H1 (cell line): ENCODE measurements at regions not wholly inside any gene's neighbourhood (a gene's known extent, or its start where the extent isn't known, plus 50 kb on each side); places are given as distances from the start of the nearest gene placed in this dataset.

Experiments used
- CTCF ChIA-PET: fragments of 300-600 bp; sonication (Branson Sonifier 250); formaldehyde crosslinking; loops from one replicate; lab custom pipeline; 2021; ENCODE audit not compliant: partially characterized antibody; lab: Charles Lee
- POLR2A ChIA-PET: fragments of 300-600 bp; sonication (Branson Sonifier 250); formaldehyde crosslinking; loops from one replicate; lab custom pipeline; 2021; ENCODE audit warnings: inconsistent platforms; ENCODE audit not compliant: partially characterized antibody; lab: Charles Lee
- DNase-seq, 2 experiments: peaks; one replicate each; pipeline versions ENCODE4 v3.0.0 to v3.0.0-alpha.2; 2010 to 2022; ENCODE audit warnings: low spot score in 2 of 2, low read depth in 1 of 2, mixed read lengths in 1 of 2
- FAIRE-seq: peaks from 2 replicates; lab custom pipeline; 2011; peaks lifted over from hg19 to GRCh38; lab: Jason Lieb, UNC
- H2AFZ ChIP-seq: 2 replicates; pipeline ENCODE4 v1.8.1; 2012; ENCODE audit warnings: low read length, inconsistent platforms
- H2AK5ac ChIP-seq: 2 replicates; pipeline ENCODE4 v1.6.1; 2013; ENCODE audit warnings: low read depth, low read length
- H2BK120ac ChIP-seq: replicated peaks from 2 replicates; pipeline ENCODE3; 2013; ENCODE audit warnings: low read depth, low read length, inconsistent platforms
- H2BK12ac ChIP-seq: 2 replicates; pipeline ENCODE4 v1.6.1; 2013; ENCODE audit warnings: low read depth, low read length
- H2BK15ac ChIP-seq: 2 replicates; pipeline ENCODE4 v1.6.1; 2013; ENCODE audit warnings: low read length
- H2BK20ac ChIP-seq: 2 replicates; pipeline ENCODE4 v1.6.1; 2013; ENCODE audit warnings: low read length
- H2BK5ac ChIP-seq: 2 replicates; pipeline ENCODE4 v1.6.1; 2013; ENCODE audit warnings: low read depth, low read length
- H3K14ac ChIP-seq: 2 replicates; pipeline ENCODE4 v1.6.1; 2013; ENCODE audit warnings: inconsistent platforms; ENCODE audit not compliant: insufficient read length
- H3K18ac ChIP-seq: 2 replicates; pipeline ENCODE4 v1.6.1; 2013; ENCODE audit warnings: low read length; ENCODE audit errors: extremely low read depth
- H3K23ac ChIP-seq: 2 replicates; pipeline ENCODE4 v1.6.1; 2013; ENCODE audit warnings: inconsistent platforms; ENCODE audit not compliant: insufficient read length
- H3K23me2 ChIP-seq: 2 replicates; pipeline ENCODE4 v1.6.1; 2013; ENCODE audit warnings: low read depth, low read length
- H3K27ac ChIP-seq: 2 replicates; pipeline ENCODE4 v1.6.1; 2011; ENCODE audit warnings: low read depth, low read length, inconsistent platforms
- H3K27me3 ChIP-seq, 4 experiments: replicated peaks in 1 of 4; 1 replicate in 1 of 4; 2 replicates in 3 of 4; pipeline versions ENCODE4 v1.6.1 to v1.8.1; 2011 to 2013; ENCODE audit warnings: low read length in 3 of 4, mild to moderate bottlenecking in 3 of 4, inconsistent platforms in 2 of 4, mixed read lengths in 2 of 4, moderate library complexity in 1 of 4; ENCODE audit not compliant: control insufficient read depth in 3 of 4, insufficient read depth in 3 of 4; ENCODE audit errors: extremely low read depth in 1 of 4
- H3K36me3 ChIP-seq, 4 experiments: 2 replicates each; pipeline versions ENCODE4 v1.6.1 to v1.8.1; 2011 to 2013; ENCODE audit warnings: mild to moderate bottlenecking in 4 of 4, low read length in 3 of 4, moderate library complexity in 2 of 4, control low read depth in 1 of 4, inconsistent platforms in 1 of 4; ENCODE audit not compliant: insufficient read depth in 4 of 4, control insufficient read depth in 2 of 4
- H3K4ac ChIP-seq: replicated peaks from 2 replicates; pipeline ENCODE3; 2013; ENCODE audit warnings: low read length, low read depth, mixed read lengths, inconsistent platforms; ENCODE audit not compliant: insufficient read length
- H3K4me1 ChIP-seq, 4 experiments: replicated peaks in 1 of 4; 1 replicate in 1 of 4; 2 replicates in 3 of 4; pipeline versions ENCODE4 v1.6.1 to v1.8.1; 2011 to 2013; ENCODE audit warnings: low read length in 3 of 4, inconsistent platforms in 2 of 4, mixed read lengths in 1 of 4; ENCODE audit not compliant: insufficient read depth in 4 of 4, control insufficient read depth in 3 of 4
- H3K4me2 ChIP-seq, 2 experiments: 2 replicates each; pipeline versions ENCODE4 v1.6.1 to v1.8.1; 2011 to 2013; ENCODE audit warnings: low read depth in 2 of 2, low read length in 2 of 2, control low read depth in 1 of 2, inconsistent platforms in 1 of 2, mild to moderate bottlenecking in 1 of 2; ENCODE audit not compliant: insufficient read depth in 1 of 2
- H3K4me3 ChIP-seq, 4 experiments: fragments of 200-600, 300-600 bp in 1 of 4; sonication (generic), shearing (Covaris generic), sonication (Bioruptor Twin) in 1 of 4; 2 replicates each; pipeline versions ENCODE4 v1.5.1 to v1.8.1; 2011 to 2016; ENCODE audit warnings: low read length in 4 of 4, low read depth in 3 of 4, control low read depth in 2 of 4, inconsistent platforms in 2 of 4, mild to moderate bottlenecking in 2 of 4, mixed read lengths in 1 of 4, moderate library complexity in 1 of 4; ENCODE audit not compliant: insufficient read depth in 2 of 4; ENCODE audit errors: extremely low read depth in 1 of 4
- H3K56ac ChIP-seq: replicated peaks from 2 replicates; pipeline ENCODE3; 2013; ENCODE audit warnings: low read depth, mild to moderate bottlenecking, mixed read lengths, low read length, inconsistent platforms; ENCODE audit not compliant: insufficient read length
- H3K79me1 ChIP-seq: 2 replicates; pipeline ENCODE4 v1.6.1; 2013; ENCODE audit warnings: low read depth, low read length, control low read depth
- H3K79me2 ChIP-seq, 2 experiments: 2 replicates each; pipeline versions ENCODE4 v1.6.1 to v1.8.1; 2012 to 2013; ENCODE audit warnings: low read length in 2 of 2, mild to moderate bottlenecking in 2 of 2, inconsistent platforms in 1 of 2; ENCODE audit not compliant: insufficient read depth in 2 of 2, control insufficient read depth in 1 of 2
- H3K9ac ChIP-seq, 4 experiments: replicated peaks in 1 of 4; 1 replicate in 1 of 4; 2 replicates in 3 of 4; pipeline versions ENCODE4 v1.6.1 to v1.8.1; 2011 to 2013; ENCODE audit warnings: low read depth in 3 of 4, low read length in 3 of 4, control low read depth in 2 of 4, mild to moderate bottlenecking in 2 of 4, moderate library complexity in 2 of 4, inconsistent platforms in 1 of 4; ENCODE audit errors: extremely low read depth in 1 of 4
- H3K9me3 ChIP-seq, 2 experiments: 2 replicates each; pipeline versions ENCODE4 v1.6.1 to v1.8.1; 2012 to 2013; ENCODE audit warnings: mild to moderate bottlenecking in 2 of 2, moderate library complexity in 2 of 2, control low read depth in 1 of 2, inconsistent platforms in 1 of 2, low read depth in 1 of 2, low read length in 1 of 2, mixed read lengths in 1 of 2; ENCODE audit not compliant: insufficient read depth in 2 of 2
- H4K20me1 ChIP-seq, 2 experiments: replicated peaks in 1 of 2; 2 replicates each; pipeline versions ENCODE3 to v1.8.1; 2011 to 2013; ENCODE audit warnings: inconsistent platforms in 2 of 2, low read length in 2 of 2, mild to moderate bottlenecking in 1 of 2; ENCODE audit not compliant: insufficient read depth in 2 of 2, control insufficient read depth in 1 of 2
- H4K5ac ChIP-seq: 2 replicates; pipeline ENCODE4 v1.6.1; 2013; ENCODE audit warnings: low read length, low read depth, mixed read lengths, inconsistent platforms; ENCODE audit not compliant: insufficient read length
- H4K8ac ChIP-seq: 2 replicates; pipeline ENCODE4 v1.8.0; 2013; ENCODE audit warnings: mild to moderate bottlenecking, moderate library complexity, low read length, inconsistent platforms; ENCODE audit not compliant: insufficient read depth; ENCODE audit errors: extremely low read depth
- H4K91ac ChIP-seq: replicated peaks from 2 replicates; pipeline ENCODE3; 2013; ENCODE audit warnings: low read length, mixed read lengths, inconsistent platforms; ENCODE audit not compliant: insufficient read length
- BRCA1 ChIP-seq: IDR thresholded peaks from 2 replicates; pipeline ENCODE4 v1.6.1; 2012; ENCODE audit warnings: low read depth, low read length, improper control_type of control experiment
- CREB1 ChIP-seq: IDR thresholded peaks from 2 replicates; pipeline ENCODE4 v1.6.1; 2012; ENCODE audit warnings: inconsistent platforms
- EP300 ChIP-seq, 2 experiments: IDR thresholded peaks; 1 replicate in 1 of 2; 2 replicates in 1 of 2; pipeline ENCODE4 v1.6.1; 2011 to 2012; ENCODE audit warnings: low read depth in 2 of 2, low read length in 2 of 2, mild to moderate bottlenecking in 2 of 2, borderline replicate concordance in 1 of 2, inconsistent platforms in 1 of 2, moderate library complexity in 1 of 2
- JUN ChIP-seq: IDR thresholded peaks from 2 replicates; pipeline ENCODE4 v1.6.1; 2011; ENCODE audit warnings: low read depth, mild to moderate bottlenecking, improper control_type of control experiment, low read length
- JUND ChIP-seq: IDR thresholded peaks from 2 replicates; pipeline ENCODE4 v1.6.1; 2011; ENCODE audit warnings: mild to moderate bottlenecking, improper control_type of control experiment, low read length
- KDM1A ChIP-seq: fragments of 200-600, 300-600 bp; sonication (generic); IDR thresholded peaks from 2 replicates; pipeline ENCODE4 v1.7.1; 2016; ENCODE audit warnings: mild to moderate bottlenecking, low read length, borderline replicate concordance
- MAFK ChIP-seq: IDR thresholded peaks from 2 replicates; pipeline ENCODE4 v1.6.1; 2012; ENCODE audit warnings: low read depth, mild to moderate bottlenecking, improper control_type of control experiment, low read length
- RXRA ChIP-seq: IDR thresholded peaks from 2 replicates; pipeline ENCODE4 v1.6.1; 2011; ENCODE audit warnings: low read depth, mild to moderate bottlenecking, low read length, moderate library complexity; ENCODE audit not compliant: insufficient read depth
- SIRT6 ChIP-seq: IDR thresholded peaks from one replicate; pipeline ENCODE4 v1.7.1; 2012; ENCODE audit warnings: low read length, inconsistent platforms
- SIX5 ChIP-seq: IDR thresholded peaks from 2 replicates; pipeline ENCODE4 v1.6.1; 2011; ENCODE audit warnings: mild to moderate bottlenecking, low read depth, low read length
- TAF7 ChIP-seq: optimal IDR thresholded peaks from 2 replicates; pipeline ENCODE3; 2011; ENCODE audit warnings: low read depth, mild to moderate bottlenecking, inconsistent platforms, low read length, moderate library complexity, borderline replicate concordance
- TBP ChIP-seq: IDR thresholded peaks from 2 replicates; pipeline ENCODE4 v1.6.1; 2011; ENCODE audit warnings: low read depth, low read length, improper control_type of control experiment
- TCF12 ChIP-seq: IDR thresholded peaks from 2 replicates; pipeline ENCODE4 v1.6.1; 2011; ENCODE audit warnings: low read depth, mild to moderate bottlenecking, low read length
- ZNF274 ChIP-seq: IDR thresholded peaks from 2 replicates; pipeline ENCODE4 v1.7.0; 2012; ENCODE audit warnings: low read length, borderline replicate concordance; ENCODE audit errors: extremely low read depth
- WGBS, 2 experiments: shearing (Covaris generic) in 1 of 2; methylation state at CpG; one replicate each; pipeline versions ENCODE4 v1.1.6 to v1.1.7; 2013 to 2015; ENCODE audit warnings: low lambda C conversion rate in 2 of 2, mixed read lengths in 2 of 2, inconsistent platforms in 1 of 2, low coverage in 1 of 2, missing lambda C conversion rate in 1 of 2; ENCODE audit not compliant: insufficient replicate concordance in 2 of 2, insufficient coverage in 1 of 2, insufficient read length in 1 of 2; ENCODE audit errors: extremely low coverage in 1 of 2, missing lambda C conversion rate in 1 of 2; 5-methylcytosine and 5-hydroxymethylcytosine counted together

DNA sequence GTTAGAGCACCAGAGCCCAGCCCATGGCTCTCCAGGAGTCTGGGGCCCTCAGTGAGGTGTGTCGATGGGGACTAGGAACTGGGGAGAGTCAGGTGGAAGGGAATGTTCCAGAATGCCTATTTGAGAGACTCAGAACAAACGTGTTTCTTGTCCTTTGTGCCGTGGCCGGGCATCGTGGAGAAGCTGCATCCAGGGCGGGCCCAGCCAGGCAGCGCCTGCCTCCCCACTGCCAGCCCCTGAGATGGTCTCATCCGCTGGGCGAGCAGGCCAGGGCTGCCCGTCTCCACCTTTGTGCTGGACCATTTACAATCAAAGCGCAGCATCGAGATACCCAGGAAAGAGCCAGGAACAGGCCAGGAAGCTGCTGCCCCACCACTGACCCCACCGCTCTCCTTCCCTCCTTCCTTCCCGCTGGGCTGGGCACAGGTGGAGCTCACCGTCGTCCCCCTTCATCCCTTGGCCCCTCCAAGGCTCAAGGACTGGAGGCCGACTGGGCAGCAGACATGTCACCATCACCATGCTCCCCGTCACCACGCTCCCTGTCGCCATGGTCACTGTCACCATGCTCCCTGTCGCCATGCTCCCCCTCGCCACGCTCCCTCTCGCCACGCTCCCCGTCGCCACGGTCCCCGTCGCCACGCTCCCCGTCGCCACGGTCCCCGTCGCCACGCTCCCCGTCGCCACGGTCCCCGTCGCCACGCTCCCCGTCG, 71.1 kb upstream of the ADGRA1 start:
- ChIA-PET POLR2A (no interaction called here), CTCF (interaction anchor here (0.6 kb wide), 1 partner anchor 285 kb away, joined by 3 read pairs; no protein-coding TSS in a partner anchor)
- Histone ChIP-seq H4K20me1 (no peaks in the 10 kb centered on the region), H2BK12ac (no peak overlapping the region), H3K4me2 (no peak overlapping the region), H3K23me2 (no peaks in the 10 kb centered on the region), H3K27me3 (no peaks in the 10 kb centered on the region), H4K91ac (no peak overlapping the region), H3K36me3 (no peaks in the 10 kb centered on the region; a peak in 1 of 8 replicates), H3K9ac (no peak overlapping the region), H4K8ac (no peak overlapping the region), H3K79me1 (no peaks in the 10 kb centered on the region), H3K56ac (no peak overlapping the region), H2BK20ac (no peak overlapping the region), H2BK15ac (no peak overlapping the region), H3K23ac (no peak overlapping the region), H3K4me1 (no peaks in the 10 kb centered on the region), H3K18ac (no peak overlapping the region), H4K5ac (no peak overlapping the region), H2AK5ac (no peak overlapping the region), H2AFZ (no peak overlapping the region), H3K9me3 (no peaks in the 10 kb centered on the region), H2BK5ac (no peak overlapping the region), H3K4me3 (no peak overlapping the region), H3K4ac (no peak overlapping the region), H3K79me2 (no peaks in the 10 kb centered on the region), H2BK120ac (no peak overlapping the region), H3K14ac (no peak overlapping the region), H3K27ac (no peak overlapping the region)
- FAIRE-seq: no peak
- TF ChIP-seq JUND: no peak
- no peak for TF ChIP-seq ZNF274
- no peak for TF ChIP-seq TCF12
- TF ChIP-seq TAF7: no peak
- no peak for TF ChIP-seq CREB1
- TF ChIP-seq SIRT6: no peak
- no peak for TF ChIP-seq MAFK
- no peak for TF ChIP-seq TBP
- no peak for TF ChIP-seq JUN
- TF ChIP-seq RXRA: no peak
- TF ChIP-seq SIX5: no peak
- no peak for TF ChIP-seq EP300 (IDR thresholded peaks at IDR 0.05; ENCODE audit: borderline replicate concordance in 1 of 2, low read depth in 2 of 2, low read length in 2 of 2)
- no peak for TF ChIP-seq KDM1A
- no peak for TF ChIP-seq BRCA1
- no peak for DNase-seq
- 94% methylated on average over 30 of the region's 45 CpGs; no CpG with 5 or more reads in 1 of the 2 experiments for WGBS, 2 experiments
